Stomach (tissue), 4 donors: ENCODE measurements at regions not wholly inside any gene's neighbourhood (a gene's known extent, or its start where the extent isn't known, plus 50 kb on each side); places are given as distances from the start of the nearest gene placed in this dataset.

Experiments used
- EP300 ChIP-seq: sonication (generic); formaldehyde crosslinking; IDR thresholded peaks from one replicate; pipeline ENCODE4 v1.6.1; 2017; ENCODE audit warnings: antibody characterized with exemption
- POLR2A ChIP-seq, 4 donors: fragments of 450-650 bp; IDR thresholded peaks; one replicate each; pipeline ENCODE4 v1.6.1; 2016; ENCODE audit warnings: antibody characterized with exemption in 4 of 4, control low read depth in 2 of 4, mild to moderate bottlenecking in 1 of 4, moderate library complexity in 1 of 4
- POLR2AphosphoS5 ChIP-seq, 3 donors: sonication (generic); formaldehyde crosslinking; IDR thresholded peaks; one replicate each; pipeline ENCODE4 v1.6.1; 2016; ENCODE audit warnings: antibody characterized with exemption in 3 of 3

- no peak for TF ChIP-seq POLR2AphosphoS5 (IDR thresholded peaks at IDR 0.05)
- TF ChIP-seq EP300: no peak
- TF ChIP-seq POLR2A (IDR thresholded peaks at IDR 0.05): no peak
These were observed 1091.9 kb upstream of the TENM4 start for GRCh38 chr11:80532633-80533232.
